Caco-2 (cell line): ENCODE measurements at regions not wholly inside any gene's neighbourhood (a gene's known extent, or its start where the extent isn't known, plus 50 kb on each side); places are given as distances from the start of the nearest gene placed in this dataset.
"Not testable (repeated sequence)": the region's sequence is repeated elsewhere in the genome, so short reads cannot be mapped to it uniquely, and the experiment has no call there.

ENCODE experiments used
- BruUV-seq: library from RNA; stranded (reverse); fragments of 400-500 nt; replicated peaks from 2 replicates; lab custom pipeline; 2021; lab: Mats Ljungman, UMichigan
- CTCF ChIA-PET: fragments of 300-600 bp; sonication (Branson Sonifier 250); formaldehyde crosslinking; loops from one replicate; lab custom pipeline; 2022; ENCODE audit warnings: antibody characterized with exemption; lab: Charles Lee
- POLR2A ChIA-PET: fragments of 300-600 bp; sonication (Branson Sonifier 250); formaldehyde crosslinking; loops from one replicate; lab custom pipeline; 2022; ENCODE audit warnings: antibody characterized with exemption; lab: Charles Lee
- DNase-seq, 2 experiments: peaks; one replicate each; pipeline versions ENCODE4 v3.0.0 to v3.0.0-alpha.2; 2020 to 2022
- H3K27me3 ChIP-seq: replicated peaks from 2 replicates; pipeline ENCODE4 v1.6.0; 2011; ENCODE audit warnings: low read length; ENCODE audit not compliant: control insufficient read depth, insufficient read depth
- H3K36me3 ChIP-seq: 2 replicates; pipeline ENCODE4 v1.5.1; 2011; ENCODE audit warnings: low read length; ENCODE audit not compliant: control insufficient read depth, insufficient read depth
- H3K4me1 ChIP-seq: fragments of 250-450 bp; sonication (Bioruptor Pico); 2 replicates; pipeline ENCODE4 v1.5.1; 2020; ENCODE audit warnings: mild to moderate bottlenecking
- H3K4me3 ChIP-seq: 2 replicates; pipeline ENCODE4 v1.5.1; 2011; ENCODE audit warnings: low read depth, mild to moderate bottlenecking, control low read depth, low read length
- H3K9me3 ChIP-seq: fragments of 250-450 bp; sonication (Bioruptor Pico); 2 replicates; pipeline ENCODE4 v1.5.1; 2020; ENCODE audit warnings: mild to moderate bottlenecking, moderate library complexity
- H3K27ac Mint-ChIP-seq: one replicate; pipeline ENCODE4 v1.8.0; 2022; ENCODE audit warnings: mixed read lengths; ENCODE audit not compliant: unreplicated experiment
- H3K27me3 Mint-ChIP-seq: one replicate; pipeline ENCODE4 v1.8.0; 2022; ENCODE audit warnings: mixed read lengths; ENCODE audit not compliant: insufficient read depth, unreplicated experiment
- H3K36me3 Mint-ChIP-seq: one replicate; pipeline ENCODE4 v1.8.0; 2022; ENCODE audit warnings: mild to moderate bottlenecking, mixed read lengths; ENCODE audit not compliant: insufficient read depth, unreplicated experiment
- H3K4me1 Mint-ChIP-seq: one replicate; pipeline ENCODE4 v1.8.0; 2022; ENCODE audit warnings: low read depth, mixed read lengths; ENCODE audit not compliant: unreplicated experiment
- H3K4me3 Mint-ChIP-seq: one replicate; pipeline ENCODE4 v1.8.0; 2022; ENCODE audit warnings: mild to moderate bottlenecking, moderate library complexity, mixed read lengths; ENCODE audit not compliant: unreplicated experiment
- H3K9me3 Mint-ChIP-seq: one replicate; pipeline ENCODE4 v1.8.0; 2022; ENCODE audit warnings: mixed read lengths; ENCODE audit not compliant: unreplicated experiment
- intact Hi-C: fragments of 100-400 bp; cut with micrococcal nuclease; formaldehyde crosslinking; loops from one replicate; pipeline ENCODE4 v1.10.0; 2022; ENCODE audit not compliant: unreplicated experiment
- TF ChIP-seq, protein P1 (sequence below), 2 experiments: fragments of 200-600 bp in 1 of 2; IDR thresholded peaks; 1 replicate in 1 of 2; 2 replicates in 1 of 2; pipeline versions ENCODE4 v1.5.1 to v1.8.0; 2011 to 2022; ENCODE audit warnings: antibody characterized with exemption in 1 of 2, control low read depth in 1 of 2, inconsistent platforms in 1 of 2, low read depth in 1 of 2, low read length in 1 of 2, mild to moderate bottlenecking in 1 of 2, moderate library complexity in 1 of 2; ENCODE audit not compliant: insufficient read depth in 1 of 2, severe bottlenecking in 1 of 2, unreplicated experiment in 1 of 2

DNA sequence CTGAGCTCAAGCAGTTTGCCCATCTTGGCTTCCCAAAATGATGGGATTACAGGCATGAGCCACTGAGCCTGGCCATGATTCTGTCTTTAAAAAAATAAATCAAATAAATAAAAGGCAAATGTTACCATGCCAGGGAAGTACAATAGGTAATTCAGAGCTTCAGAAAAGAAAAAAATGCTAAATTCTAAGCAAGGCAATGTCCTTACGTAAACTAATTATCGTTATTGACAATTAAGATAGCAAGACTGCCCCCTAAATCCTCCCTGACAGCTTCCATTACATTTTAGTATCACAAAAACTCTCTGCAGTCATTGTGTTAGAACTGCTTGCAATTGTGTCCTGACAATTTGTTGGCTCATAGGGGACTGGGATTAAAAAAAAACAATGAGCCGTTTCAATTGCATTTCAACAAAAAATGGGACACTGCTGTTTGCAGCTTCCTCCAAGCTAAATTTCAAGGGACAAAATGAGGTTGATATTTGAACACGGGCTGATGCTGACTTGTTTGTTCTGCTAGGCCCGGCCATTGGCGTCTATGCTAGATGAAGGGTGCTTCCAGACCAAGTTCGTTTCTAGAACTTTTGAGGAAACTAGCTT is 88.9 kb downstream of the MOGAT1 start:
- no peak overlapping the region for H3K4me3 ChIP-seq
- Mint-ChIP-seq H3K27me3 (no peaks in the 10 kb centered on the region), H3K27ac (no peak overlapping the region), H3K36me3 (no peaks in the 10 kb centered on the region), H3K4me1 (peaks cover 14% of the 10 kb centered on the region), H3K4me3 (no peak overlapping the region), H3K9me3 (no peaks in the 10 kb centered on the region)
- TF ChIP-seq, protein P1, sequence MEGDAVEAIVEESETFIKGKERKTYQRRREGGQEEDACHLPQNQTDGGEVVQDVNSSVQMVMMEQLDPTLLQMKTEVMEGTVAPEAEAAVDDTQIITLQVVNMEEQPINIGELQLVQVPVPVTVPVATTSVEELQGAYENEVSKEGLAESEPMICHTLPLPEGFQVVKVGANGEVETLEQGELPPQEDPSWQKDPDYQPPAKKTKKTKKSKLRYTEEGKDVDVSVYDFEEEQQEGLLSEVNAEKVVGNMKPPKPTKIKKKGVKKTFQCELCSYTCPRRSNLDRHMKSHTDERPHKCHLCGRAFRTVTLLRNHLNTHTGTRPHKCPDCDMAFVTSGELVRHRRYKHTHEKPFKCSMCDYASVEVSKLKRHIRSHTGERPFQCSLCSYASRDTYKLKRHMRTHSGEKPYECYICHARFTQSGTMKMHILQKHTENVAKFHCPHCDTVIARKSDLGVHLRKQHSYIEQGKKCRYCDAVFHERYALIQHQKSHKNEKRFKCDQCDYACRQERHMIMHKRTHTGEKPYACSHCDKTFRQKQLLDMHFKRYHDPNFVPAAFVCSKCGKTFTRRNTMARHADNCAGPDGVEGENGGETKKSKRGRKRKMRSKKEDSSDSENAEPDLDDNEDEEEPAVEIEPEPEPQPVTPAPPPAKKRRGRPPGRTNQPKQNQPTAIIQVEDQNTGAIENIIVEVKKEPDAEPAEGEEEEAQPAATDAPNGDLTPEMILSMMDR (IDR thresholded peaks at IDR 0.05; ENCODE audit: insufficient read depth in 1 of 2, low read depth in 1 of 2, low read length in 1 of 2, severe bottlenecking in 1 of 2, unreplicated experiment in 1 of 2) = no peak
- intact Hi-C loops = no loop called here
- no peaks in the 10 kb centered on the region for H3K36me3 ChIP-seq
- CTCF ChIA-PET = no interaction called here
- no peaks in the 10 kb centered on the region for H3K9me3 ChIP-seq
- no peaks in the 10 kb centered on the region for H3K27me3 ChIP-seq
- POLR2A ChIA-PET = no interaction called here
- BruUV-seq = no TSS peak
- H3K4me1 ChIP-seq = peaks cover 13% of the 10 kb centered on the region
- no peak for DNase-seq

DNA sequence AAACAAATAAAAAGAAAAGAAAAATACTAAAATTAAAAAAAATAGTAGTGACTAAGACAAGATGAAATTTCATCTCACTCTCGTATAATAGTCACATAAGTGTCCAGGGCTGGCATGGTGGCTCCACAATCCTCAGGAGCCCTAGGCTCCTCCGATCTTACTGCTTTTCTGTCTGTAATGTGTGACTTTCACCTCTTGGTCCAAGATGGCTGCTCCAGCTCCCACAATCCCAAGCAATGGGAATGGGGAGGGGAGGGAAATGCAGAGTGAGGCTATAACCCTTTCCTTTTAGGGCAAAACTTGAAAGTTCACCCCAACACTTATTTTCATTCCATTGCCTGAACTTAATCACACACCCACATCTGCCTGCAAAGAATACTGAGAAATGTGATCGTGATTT is 90.4 kb downstream of the MOGAT1 start:
- Histone ChIP-seq H3K36me3 (no peaks in the 10 kb centered on the region), H3K9me3 (no peaks in the 10 kb centered on the region), H3K4me1 (peaks cover 6% of the 10 kb centered on the region), H3K27me3 (no peaks in the 10 kb centered on the region), H3K4me3 (no peak overlapping the region)
- no TSS peak for BruUV-seq
- H3K9me3 Mint-ChIP-seq = no peaks in the 10 kb centered on the region
- no peak overlapping the region for H3K27ac Mint-ChIP-seq
- intact Hi-C loops = no loop called here
- H3K36me3 Mint-ChIP-seq = no peaks in the 10 kb centered on the region
- POLR2A ChIA-PET = no interaction called here
- no peak overlapping the region for H3K4me3 Mint-ChIP-seq
- H3K27me3 Mint-ChIP-seq = no peaks in the 10 kb centered on the region
- CTCF ChIA-PET = no interaction called here
- H3K4me1 Mint-ChIP-seq = peaks cover 5% of the 10 kb centered on the region
- TF ChIP-seq, protein P1 (IDR thresholded peaks at IDR 0.05; ENCODE audit: insufficient read depth in 1 of 2, low read depth in 1 of 2, low read length in 1 of 2, severe bottlenecking in 1 of 2, unreplicated experiment in 1 of 2) = no peak
- DNase-seq = no peak

DNA sequence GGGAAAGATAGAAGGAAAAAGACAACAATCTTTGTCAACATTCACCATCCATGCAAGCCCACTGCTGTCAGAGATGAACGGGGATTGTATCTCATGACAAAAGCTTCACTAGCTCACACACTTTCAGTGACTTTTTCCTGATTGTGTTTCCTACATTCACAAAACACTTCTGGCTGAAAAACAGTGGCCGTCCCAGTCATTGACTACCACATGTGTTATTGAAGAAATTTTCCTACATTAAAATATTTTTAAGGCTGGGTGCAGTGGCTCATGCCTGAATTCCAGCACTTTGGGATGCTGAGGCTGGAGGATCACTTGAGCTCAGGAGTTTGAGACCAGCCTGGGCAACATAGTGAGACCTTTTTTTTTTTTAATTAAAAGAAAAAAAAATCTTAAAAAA is 90.9 kb downstream of the MOGAT1 start:
- TF ChIP-seq, protein P1 (IDR thresholded peaks at IDR 0.05; ENCODE audit: insufficient read depth in 1 of 2, low read depth in 1 of 2, low read length in 1 of 2, severe bottlenecking in 1 of 2, unreplicated experiment in 1 of 2) = no peak
- intact Hi-C loops = no loop called here
- Histone ChIP-seq H3K4me3 (no peak overlapping the region), H3K27me3 (no peaks in the 10 kb centered on the region), H3K4me1 (peaks cover 5% of the 10 kb centered on the region), H3K9me3 (no peaks in the 10 kb centered on the region), H3K36me3 (no peaks in the 10 kb centered on the region)
- POLR2A ChIA-PET = no interaction called here
- no peaks in the 10 kb centered on the region for H3K9me3 Mint-ChIP-seq
- H3K27me3 Mint-ChIP-seq = no peaks in the 10 kb centered on the region
- BruUV-seq = no TSS peak
- no peak overlapping the region for H3K4me3 Mint-ChIP-seq
- no peak for DNase-seq
- CTCF ChIA-PET = no interaction called here
- peaks cover under 1% of the 10 kb centered on the region for H3K4me1 Mint-ChIP-seq
- no peak overlapping the region for H3K27ac Mint-ChIP-seq
- H3K36me3 Mint-ChIP-seq = no peaks in the 10 kb centered on the region

DNA sequence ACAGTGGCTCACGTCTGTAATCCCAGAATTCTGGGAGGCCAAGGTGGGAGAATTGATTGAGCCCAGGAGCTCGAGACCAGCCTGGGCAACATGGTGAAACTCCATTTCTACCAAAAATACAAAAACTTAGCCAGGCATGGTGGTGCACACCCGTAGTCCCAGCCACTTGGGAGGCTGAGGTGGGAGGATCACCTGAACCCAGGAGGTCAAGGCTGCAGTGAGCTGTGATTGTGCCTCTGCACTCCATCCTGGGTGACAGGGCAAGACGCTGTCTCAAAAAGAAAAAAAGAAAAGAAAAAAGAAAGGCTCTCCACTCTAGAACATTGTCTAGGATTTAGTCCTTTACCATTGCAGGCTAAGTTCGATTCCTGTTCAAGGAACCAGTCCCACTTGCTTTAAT is 94.4 kb downstream of the MOGAT1 start:
- CTCF ChIA-PET, H3K4me3 Mint-ChIP-seq, H3K4me3 ChIP-seq, intact Hi-C loops, H3K4me1 Mint-ChIP-seq, POLR2A ChIA-PET, H3K27me3 Mint-ChIP-seq, H3K9me3 Mint-ChIP-seq, H3K36me3 Mint-ChIP-seq, H3K27me3 ChIP-seq, H3K4me1 ChIP-seq, H3K9me3 ChIP-seq, H3K27ac Mint-ChIP-seq, DNase-seq, H3K36me3 ChIP-seq, BruUV-seq: not testable (repeated sequence)

DNA sequence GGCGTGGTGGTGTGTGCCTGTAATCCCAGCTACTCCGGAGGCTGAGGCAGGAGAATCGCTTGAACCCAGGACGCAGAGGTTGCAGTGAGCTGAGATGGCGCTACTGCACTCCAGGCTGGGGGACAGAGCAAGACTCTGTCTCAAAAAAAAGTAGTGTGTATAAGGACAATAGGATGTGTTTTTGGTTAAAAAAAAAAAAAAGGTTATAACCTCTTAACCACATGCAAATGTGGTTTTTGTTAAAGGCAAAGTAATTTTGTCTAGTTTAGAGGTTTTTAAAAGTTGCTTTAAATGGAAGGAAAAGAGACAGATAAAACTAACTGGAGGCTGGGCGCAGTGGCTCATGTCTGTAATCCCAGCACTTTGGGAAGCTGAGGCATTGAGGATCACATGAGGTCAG is 92.8 kb upstream of the ACSL3 start:
- CTCF ChIA-PET = interaction anchor here (1.3 kb wide), 1 partner anchor 15 kb away, joined by 5 read pairs; no protein-coding TSS in a partner anchor
- H3K36me3 Mint-ChIP-seq, DNase-seq, H3K27me3 ChIP-seq, H3K9me3 ChIP-seq, H3K4me1 ChIP-seq, POLR2A ChIA-PET, H3K27me3 Mint-ChIP-seq, intact Hi-C loops, H3K4me1 Mint-ChIP-seq, H3K9me3 Mint-ChIP-seq, H3K4me3 ChIP-seq, H3K36me3 ChIP-seq, BruUV-seq, H3K27ac Mint-ChIP-seq, H3K4me3 Mint-ChIP-seq: not testable (repeated sequence)
